Panc1 (cell line): ENCODE measurements at regions not wholly inside any gene's neighbourhood (a gene's known extent, or its start where the extent isn't known, plus 50 kb on each side); places are given as distances from the start of the nearest gene placed in this dataset.

ENCODE experiments used
- ATAC-seq: fragments of 200-7000 bp; cut with Tn5 transposase; 2 replicates; pipeline ENCODE4 v1.9.1; 2020; ENCODE audit warnings: mild to moderate bottlenecking, moderate library complexity
- BruUV-seq: library from RNA; stranded (reverse); fragments of 400-500 nt; replicated peaks from 2 replicates; lab custom pipeline; 2021; lab: Mats Ljungman, UMichigan
- CTCF ChIA-PET: fragments of 300-600 bp; sonication (Branson Sonifier 250); formaldehyde crosslinking; loops from one replicate; lab custom pipeline; 2022; ENCODE audit warnings: antibody characterized with exemption; lab: Charles Lee
- POLR2A ChIA-PET: fragments of 300-600 bp; sonication (Branson Sonifier 250); formaldehyde crosslinking; loops from one replicate; lab custom pipeline; 2022; ENCODE audit warnings: antibody characterized with exemption; lab: Charles Lee
- DNase-seq: peaks from one replicate; pipeline ENCODE4 v3.0.0-alpha.2; 2010; ENCODE audit warnings: low read depth, low spot score
- H3K27ac ChIP-seq: 2 replicates; pipeline ENCODE4 v1.5.1; 2011; ENCODE audit warnings: mild to moderate bottlenecking, low read length, inconsistent platforms
- H3K27me3 ChIP-seq: fragments of 200-500 bp; sonication (Bioruptor generic); 2 replicates; pipeline ENCODE4 v1.6.0; 2014; ENCODE audit warnings: low read length, inconsistent platforms; ENCODE audit not compliant: control insufficient read depth, insufficient read depth
- H3K36me3 ChIP-seq: fragments of 200-500 bp; sonication (Bioruptor generic); 2 replicates; pipeline ENCODE4 v1.5.1; 2014; ENCODE audit warnings: inconsistent platforms, mild to moderate bottlenecking, low read length, moderate library complexity; ENCODE audit not compliant: control insufficient read depth, insufficient read depth
- H3K4me1 ChIP-seq: 2 replicates; pipeline ENCODE4 v1.5.1; 2011; ENCODE audit warnings: inconsistent platforms, mild to moderate bottlenecking, low read length, moderate library complexity; ENCODE audit not compliant: control insufficient read depth, insufficient read depth
- H3K4me3 ChIP-seq, 2 experiments: 2 replicates each; pipeline ENCODE4 v1.5.1; 2011 to 2012; ENCODE audit warnings: low read depth in 2 of 2, low read length in 2 of 2, mild to moderate bottlenecking in 2 of 2, inconsistent platforms in 1 of 2, moderate library complexity in 1 of 2
- H3K9me3 ChIP-seq: fragments of 200-500 bp; sonication (Bioruptor generic); 2 replicates; pipeline ENCODE4 v1.5.1; 2014; ENCODE audit warnings: low read depth, mild to moderate bottlenecking, inconsistent platforms, low read length, moderate library complexity; ENCODE audit not compliant: control insufficient read depth, insufficient read depth
- POLR2AphosphoS5 ChIP-seq: IDR thresholded peaks from 2 replicates; pipeline ENCODE4 v1.6.1; 2012; ENCODE audit warnings: mild to moderate bottlenecking, low read depth, low read length, moderate library complexity
- REST ChIP-seq, 2 experiments: IDR thresholded peaks; 2 replicates each; pipeline ENCODE4 v1.6.1; 2011 to 2012; ENCODE audit warnings: low read depth in 2 of 2, control low read depth in 1 of 2, low read length in 1 of 2, mild to moderate bottlenecking in 1 of 2, moderate library complexity in 1 of 2; ENCODE audit not compliant: insufficient read depth in 1 of 2
- SIN3A ChIP-seq: IDR thresholded peaks from 2 replicates; pipeline ENCODE4 v1.6.1; 2012; ENCODE audit warnings: low read depth, mild to moderate bottlenecking, low read length, moderate library complexity, borderline replicate concordance; ENCODE audit not compliant: insufficient read depth
- TCF7L2 ChIP-seq: IDR thresholded peaks from 2 replicates; pipeline ENCODE4 v1.6.1; 2011; ENCODE audit warnings: mild to moderate bottlenecking, low read depth, low read length, inconsistent platforms
- in situ Hi-C: cut with HindIII; loops from 2 replicates; pipeline ENCODE4 v1.10.0; 2016; ENCODE audit warnings: low sequenced_read_pairs, low pct_unique_long_range_greater_than_20kb
- intact Hi-C: fragments of 100-400 bp; cut with micrococcal nuclease; formaldehyde crosslinking; loops from one replicate; pipeline ENCODE4 v1.10.0; 2022; ENCODE audit not compliant: unreplicated experiment
- TF ChIP-seq, protein P1 (sequence below): fragments of 450-650 bp; IDR thresholded peaks from 2 replicates; pipeline ENCODE4 v1.5.1; 2017; ENCODE audit warnings: mild to moderate bottlenecking

GRCh38 chr16:13629704-13630103 lies 290.2 kb upstream of the ERCC4 start:
- ATAC-seq: no peak
- DNase-seq: no peak
- BruUV-seq: no TSS peak
- intact Hi-C loops (no loop called here), in situ Hi-C loops (no loop called here)
- TF ChIP-seq, protein P1, sequence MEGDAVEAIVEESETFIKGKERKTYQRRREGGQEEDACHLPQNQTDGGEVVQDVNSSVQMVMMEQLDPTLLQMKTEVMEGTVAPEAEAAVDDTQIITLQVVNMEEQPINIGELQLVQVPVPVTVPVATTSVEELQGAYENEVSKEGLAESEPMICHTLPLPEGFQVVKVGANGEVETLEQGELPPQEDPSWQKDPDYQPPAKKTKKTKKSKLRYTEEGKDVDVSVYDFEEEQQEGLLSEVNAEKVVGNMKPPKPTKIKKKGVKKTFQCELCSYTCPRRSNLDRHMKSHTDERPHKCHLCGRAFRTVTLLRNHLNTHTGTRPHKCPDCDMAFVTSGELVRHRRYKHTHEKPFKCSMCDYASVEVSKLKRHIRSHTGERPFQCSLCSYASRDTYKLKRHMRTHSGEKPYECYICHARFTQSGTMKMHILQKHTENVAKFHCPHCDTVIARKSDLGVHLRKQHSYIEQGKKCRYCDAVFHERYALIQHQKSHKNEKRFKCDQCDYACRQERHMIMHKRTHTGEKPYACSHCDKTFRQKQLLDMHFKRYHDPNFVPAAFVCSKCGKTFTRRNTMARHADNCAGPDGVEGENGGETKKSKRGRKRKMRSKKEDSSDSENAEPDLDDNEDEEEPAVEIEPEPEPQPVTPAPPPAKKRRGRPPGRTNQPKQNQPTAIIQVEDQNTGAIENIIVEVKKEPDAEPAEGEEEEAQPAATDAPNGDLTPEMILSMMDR: no peak
- TF ChIP-seq REST (IDR thresholded peaks at IDR 0.05; ENCODE audit: insufficient read depth in 1 of 2, low read depth in 2 of 2, low read length in 1 of 2) (no peak), SIN3A (no peak), TCF7L2 (no peak), POLR2AphosphoS5 (no peak)
- Histone ChIP-seq H3K27me3 (no peaks in the 10 kb centered on the region), H3K9me3 (no peaks in the 10 kb centered on the region), H3K4me1 (no peaks in the 10 kb centered on the region), H3K36me3 (no peaks in the 10 kb centered on the region), H3K4me3 (no peak overlapping the region), H3K27ac (no peak overlapping the region)
- POLR2A ChIA-PET: no interaction called here
- CTCF ChIA-PET: no interaction called here

DNA sequence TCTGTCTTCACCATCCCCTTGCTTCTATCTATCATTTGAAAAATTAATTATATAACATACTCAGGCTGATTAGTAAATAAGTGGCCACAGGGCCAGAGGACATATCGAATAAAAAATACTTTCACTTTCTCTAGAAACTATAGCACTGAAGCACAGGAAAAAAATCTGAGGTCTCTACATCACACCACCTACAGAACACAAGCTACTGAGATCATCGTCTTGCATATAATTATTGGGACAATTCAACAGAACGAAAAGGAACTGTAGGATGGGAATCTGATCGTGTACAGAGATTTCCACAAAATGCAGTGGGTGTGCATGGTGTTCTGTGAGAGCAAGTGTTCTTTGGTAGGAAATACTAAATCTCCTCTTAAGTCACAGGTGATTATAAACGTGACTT lies 289.6 kb upstream of the ERCC4 start:
- no peaks in the 10 kb centered on the region for H3K9me3 ChIP-seq
- H3K36me3 ChIP-seq: no peaks in the 10 kb centered on the region
- H3K27me3 ChIP-seq: no peaks in the 10 kb centered on the region
- no peaks in the 10 kb centered on the region for H3K4me1 ChIP-seq
- TF ChIP-seq, protein P1: no peak
- TF ChIP-seq TCF7L2 (no peak), REST (IDR thresholded peaks at IDR 0.05; ENCODE audit: insufficient read depth in 1 of 2, low read depth in 2 of 2, low read length in 1 of 2) (no peak), POLR2AphosphoS5 (no peak), SIN3A (no peak)
- ATAC-seq: no peak
- DNase-seq: no peak
- ChIA-PET CTCF (no interaction called here), POLR2A (no interaction called here)
- no peak overlapping the region for H3K27ac ChIP-seq
- intact Hi-C loops (no loop called here), in situ Hi-C loops (no loop called here)
- no TSS peak for BruUV-seq
- H3K4me3 ChIP-seq: no peak overlapping the region
